SU-DHL-6 (cell line): ENCODE measurements at regions not wholly inside any gene's neighbourhood (a gene's known extent, or its start where the extent isn't known, plus 50 kb on each side); places are given as distances from the start of the nearest gene placed in this dataset.

Source experiments
- H2AFZ ChIP-seq: fragments of 200-600 bp; sonication (generic); 2 replicates; pipeline ENCODE4 v1.6.1; 2014; ENCODE audit warnings: low read depth, mild to moderate bottlenecking, moderate library complexity, mixed read lengths, antibody characterized with exemption, low read length; ENCODE audit not compliant: severe bottlenecking
- H3F3A ChIP-seq: fragments of 200-600 bp; shearing (Covaris generic); 2 replicates; pipeline ENCODE4 v1.6.0; 2016; ENCODE audit warnings: antibody characterized with exemption, mild to moderate bottlenecking; ENCODE audit not compliant: insufficient read depth
- H3K27ac ChIP-seq: fragments of 200-600 bp; sonication (generic); 2 replicates; pipeline ENCODE4 v1.5.1; 2016; ENCODE audit warnings: low read depth, mild to moderate bottlenecking, low read length, moderate library complexity, mixed read lengths
- H3K27me3 ChIP-seq: fragments of 200-600 bp; sonication (generic), shearing (Covaris generic); 2 replicates; pipeline ENCODE4 v1.6.0; 2014; ENCODE audit warnings: mild to moderate bottlenecking, low read length
- H3K36me3 ChIP-seq: fragments of 200-600 bp; sonication (generic); 2 replicates; pipeline ENCODE4 v1.6.1; 2014; ENCODE audit warnings: mild to moderate bottlenecking, low read length, mixed read lengths
- H3K4me2 ChIP-seq: fragments of 300-600, 200-600 bp; shearing (Covaris generic), sonication (generic); 2 replicates; pipeline ENCODE4 v1.6.0; 2014; ENCODE audit warnings: low read length, low read depth, mild to moderate bottlenecking; ENCODE audit not compliant: poor library complexity, severe bottlenecking
- H3K4me3 ChIP-seq: fragments of 200-600 bp; sonication (generic); 2 replicates; pipeline ENCODE4 v1.5.1; 2014; ENCODE audit warnings: antibody characterized with exemption, low read length, mild to moderate bottlenecking, mixed read lengths; ENCODE audit not compliant: insufficient read depth, poor library complexity, severe bottlenecking
- H3K79me2 ChIP-seq: fragments of 200-600 bp; sonication (generic); 2 replicates; pipeline ENCODE4 v1.6.1; 2014; ENCODE audit warnings: mild to moderate bottlenecking, low read length, moderate library complexity; ENCODE audit not compliant: insufficient read depth
- H3K9ac ChIP-seq: fragments of 200-600 bp; sonication (generic); 2 replicates; pipeline ENCODE4 v1.7.0; 2014; ENCODE audit warnings: mild to moderate bottlenecking, low read length
- H3K9me2 ChIP-seq: fragments of 200-600 bp; sonication (generic); replicated peaks from 2 replicates; pipeline ENCODE4 v1.6.1; 2014; ENCODE audit warnings: low read length; ENCODE audit not compliant: insufficient read depth
- H3K9me3 ChIP-seq: fragments of 200-600 bp; sonication (generic); 2 replicates; pipeline ENCODE4 v1.6.1; 2014; ENCODE audit warnings: low read length, mixed read lengths; ENCODE audit not compliant: insufficient read depth
- H4K20me1 ChIP-seq: fragments of 200-600 bp; sonication (generic); 2 replicates; pipeline ENCODE4 v1.6.1; 2014; ENCODE audit warnings: low read depth, mild to moderate bottlenecking, antibody characterized with exemption, low read length, moderate library complexity, mixed read lengths
- EZH2phosphoT487 ChIP-seq: fragments of 200-600 bp; sonication (generic), shearing (Covaris generic); conservative IDR thresholded peaks from 2 replicates; pipeline ENCODE4 v1.6.1; 2018; ENCODE audit warnings: mild to moderate bottlenecking, antibody characterized with exemption, low read length, moderate library complexity, mixed read lengths
- TF ChIP-seq, protein P1 (sequence below): fragments of 200-600 bp; sonication (generic); IDR thresholded peaks from one replicate; pipeline ENCODE4 v1.5.1; 2017; ENCODE audit warnings: antibody characterized with exemption, mild to moderate bottlenecking, low read length, moderate library complexity; ENCODE audit not compliant: insufficient read depth, poor library complexity, severe bottlenecking

DNA sequence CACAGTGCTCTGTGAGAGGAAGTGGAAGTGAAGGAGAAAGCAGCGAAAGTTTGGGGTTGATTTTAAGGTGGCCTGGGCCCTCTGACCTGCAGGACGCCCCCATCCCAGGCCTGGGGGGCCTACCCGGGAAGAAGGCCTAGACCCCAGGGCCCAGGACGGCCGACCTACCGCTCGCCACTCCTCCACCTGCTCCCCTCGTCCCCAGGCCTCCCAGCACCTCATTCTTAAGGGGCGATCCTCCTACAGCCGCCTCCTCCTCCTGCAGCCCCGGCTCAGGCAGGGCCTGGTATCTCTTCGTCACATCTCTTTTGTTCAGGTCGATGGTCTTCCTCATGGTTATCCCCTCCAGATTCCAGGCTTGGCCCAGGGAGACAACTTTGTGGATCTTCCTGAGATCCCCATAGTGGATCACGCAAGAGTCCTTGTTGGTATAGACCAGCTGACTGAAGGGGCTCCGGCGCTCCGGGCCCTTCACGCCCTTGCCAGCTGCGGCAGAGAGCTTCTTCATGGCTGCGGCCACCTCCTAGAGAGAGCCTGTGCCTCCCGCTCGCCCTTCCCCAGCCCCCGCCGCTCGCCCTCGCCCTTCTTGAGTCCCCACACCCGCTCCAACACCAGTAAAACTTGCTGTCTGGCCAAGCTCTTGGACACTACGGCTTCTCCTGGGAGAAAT, 117.5 kb downstream of the OR13A1 start:
- no peaks in the 10 kb centered on the region for H4K20me1 ChIP-seq
- no peaks in the 10 kb centered on the region for H3K79me2 ChIP-seq
- H2AFZ ChIP-seq: no peak overlapping the region
- no peaks in the 10 kb centered on the region for H3K27me3 ChIP-seq
- H3F3A ChIP-seq: no peaks in the 10 kb centered on the region
- no peak overlapping the region for H3K27ac ChIP-seq
- no peak for TF ChIP-seq EZH2phosphoT487
- TF ChIP-seq, protein P1, sequence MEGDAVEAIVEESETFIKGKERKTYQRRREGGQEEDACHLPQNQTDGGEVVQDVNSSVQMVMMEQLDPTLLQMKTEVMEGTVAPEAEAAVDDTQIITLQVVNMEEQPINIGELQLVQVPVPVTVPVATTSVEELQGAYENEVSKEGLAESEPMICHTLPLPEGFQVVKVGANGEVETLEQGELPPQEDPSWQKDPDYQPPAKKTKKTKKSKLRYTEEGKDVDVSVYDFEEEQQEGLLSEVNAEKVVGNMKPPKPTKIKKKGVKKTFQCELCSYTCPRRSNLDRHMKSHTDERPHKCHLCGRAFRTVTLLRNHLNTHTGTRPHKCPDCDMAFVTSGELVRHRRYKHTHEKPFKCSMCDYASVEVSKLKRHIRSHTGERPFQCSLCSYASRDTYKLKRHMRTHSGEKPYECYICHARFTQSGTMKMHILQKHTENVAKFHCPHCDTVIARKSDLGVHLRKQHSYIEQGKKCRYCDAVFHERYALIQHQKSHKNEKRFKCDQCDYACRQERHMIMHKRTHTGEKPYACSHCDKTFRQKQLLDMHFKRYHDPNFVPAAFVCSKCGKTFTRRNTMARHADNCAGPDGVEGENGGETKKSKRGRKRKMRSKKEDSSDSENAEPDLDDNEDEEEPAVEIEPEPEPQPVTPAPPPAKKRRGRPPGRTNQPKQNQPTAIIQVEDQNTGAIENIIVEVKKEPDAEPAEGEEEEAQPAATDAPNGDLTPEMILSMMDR: no peak
- H3K9me2 ChIP-seq: no peaks in the 10 kb centered on the region
- H3K9me3 ChIP-seq: no peaks in the 10 kb centered on the region
- H3K4me2 ChIP-seq: no peak overlapping the region
- H3K36me3 ChIP-seq: no peaks in the 10 kb centered on the region
- H3K4me3 ChIP-seq: no peak overlapping the region
- no peak overlapping the region for H3K9ac ChIP-seq

DNA sequence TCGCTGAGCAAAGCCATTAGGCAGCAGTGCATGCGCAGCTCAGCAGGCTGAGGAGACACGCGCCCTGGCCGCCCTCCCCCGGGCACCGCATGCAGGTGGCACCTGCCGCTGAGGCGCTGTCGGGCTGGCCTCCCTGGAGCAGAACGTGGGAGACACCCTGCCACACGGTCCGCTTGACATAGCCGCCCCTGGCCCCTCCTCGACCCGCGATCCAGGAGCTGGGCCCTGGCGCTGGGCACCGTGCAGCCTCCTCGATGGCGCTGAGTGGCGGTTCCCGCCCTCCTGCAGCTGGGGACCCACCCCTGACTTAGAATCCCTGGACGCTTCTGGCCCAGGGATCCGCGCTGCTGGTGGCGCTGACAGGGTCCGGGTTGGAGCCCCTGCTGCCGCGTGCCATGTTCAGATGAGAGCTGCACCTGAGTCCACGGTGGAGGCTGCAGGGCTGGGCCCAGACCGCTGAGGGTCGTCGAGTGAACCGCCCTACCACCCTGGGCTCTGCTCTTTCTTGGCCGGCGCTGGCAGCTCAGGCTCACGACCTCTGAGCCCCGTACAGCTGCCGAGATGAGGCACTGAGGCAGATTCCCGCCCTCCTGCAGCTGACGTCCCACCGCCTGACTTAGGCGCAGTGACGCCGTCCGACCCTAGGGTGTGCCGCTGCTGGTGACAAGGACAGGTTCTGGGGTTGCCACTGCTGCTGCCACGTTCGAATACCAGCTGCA, 116.8 kb downstream of the OR13A1 start:
- no peak overlapping the region for H3K9ac ChIP-seq
- no peak overlapping the region for H3K27ac ChIP-seq
- no peak overlapping the region for H3K4me2 ChIP-seq
- no peaks in the 10 kb centered on the region for H3K79me2 ChIP-seq
- no peak overlapping the region for H3K4me3 ChIP-seq
- TF ChIP-seq EZH2phosphoT487: no peak
- TF ChIP-seq, protein P1: no peak
- H3K36me3 ChIP-seq: no peaks in the 10 kb centered on the region
- H3K27me3 ChIP-seq: no peaks in the 10 kb centered on the region
- H2AFZ ChIP-seq: no peak overlapping the region
- H3K9me3 ChIP-seq: no peaks in the 10 kb centered on the region
- H3F3A ChIP-seq: no peaks in the 10 kb centered on the region
- H4K20me1 ChIP-seq: no peaks in the 10 kb centered on the region
- H3K9me2 ChIP-seq: no peaks in the 10 kb centered on the region

DNA sequence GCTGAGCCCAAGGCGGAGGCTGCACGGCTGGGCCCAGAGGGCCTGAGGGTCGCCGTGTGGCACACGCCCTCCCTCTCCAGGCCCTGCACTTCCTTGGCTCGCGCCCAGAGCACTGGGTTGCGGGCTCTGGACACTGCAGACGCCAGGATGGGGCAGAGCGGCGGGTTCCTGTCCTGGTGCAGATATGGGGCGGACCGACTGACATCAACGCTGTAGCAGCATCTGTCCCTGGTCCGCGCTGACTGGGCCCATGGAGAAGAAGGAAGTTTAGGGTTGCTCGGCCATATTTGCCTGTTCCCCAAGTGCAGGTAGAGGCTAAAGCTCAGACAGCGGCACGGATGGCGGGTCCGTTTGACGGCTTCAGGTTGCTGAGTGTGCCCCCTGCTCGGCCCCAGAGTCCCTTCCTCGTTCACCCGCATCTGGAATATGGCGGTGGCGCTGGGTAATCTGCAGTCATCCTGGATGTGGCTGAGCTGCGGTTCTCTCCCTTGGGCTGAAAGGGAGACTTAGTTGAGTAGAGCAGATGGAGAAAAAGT, 116.1 kb downstream of the OR13A1 start:
- Histone ChIP-seq H3K9me3 (no peaks in the 10 kb centered on the region), H3K4me3 (no peak overlapping the region), H3K9ac (no peak overlapping the region), H3K27me3 (no peaks in the 10 kb centered on the region), H4K20me1 (no peaks in the 10 kb centered on the region), H3K9me2 (no peaks in the 10 kb centered on the region), H2AFZ (no peak overlapping the region), H3F3A (no peaks in the 10 kb centered on the region), H3K27ac (no peak overlapping the region), H3K79me2 (no peaks in the 10 kb centered on the region), H3K4me2 (no peak overlapping the region), H3K36me3 (no peaks in the 10 kb centered on the region)
- no peak for TF ChIP-seq EZH2phosphoT487
- TF ChIP-seq, protein P1: no peak
